A172 (cell line): ENCODE measurements at regions not wholly inside any gene's neighbourhood (a gene's known extent, or its start where the extent isn't known, plus 50 kb on each side); places are given as distances from the start of the nearest gene placed in this dataset.
A peak's percentile ranks its signal among the peaks of the same experiment; 100 is the strongest.

ENCODE experiments used
- DNase-seq: peaks from one replicate; pipeline ENCODE4 v3.0.0-alpha.2; 2015; ENCODE audit warnings: low spot score

DNA sequence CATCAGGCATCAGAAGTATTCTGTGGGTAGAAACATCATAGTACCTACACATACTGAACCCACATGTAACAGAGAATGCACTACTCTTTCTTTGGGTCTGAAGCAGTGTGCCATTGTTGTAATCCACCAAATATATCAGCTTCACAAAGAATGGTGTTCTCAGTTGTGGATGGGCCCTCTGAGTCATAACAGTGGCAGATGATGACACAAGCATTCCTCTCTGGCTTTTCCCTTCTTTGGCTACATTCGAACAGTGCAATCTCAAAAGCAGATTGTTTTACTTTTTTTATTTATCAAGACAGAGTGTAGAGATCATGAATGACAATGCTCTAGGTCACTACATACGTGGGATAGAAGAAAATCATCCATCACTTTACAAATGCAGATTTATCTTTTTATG, 247.2 kb upstream of the EPHA5 start:
- peak; percentile 32 for DNase-seq

DNA sequence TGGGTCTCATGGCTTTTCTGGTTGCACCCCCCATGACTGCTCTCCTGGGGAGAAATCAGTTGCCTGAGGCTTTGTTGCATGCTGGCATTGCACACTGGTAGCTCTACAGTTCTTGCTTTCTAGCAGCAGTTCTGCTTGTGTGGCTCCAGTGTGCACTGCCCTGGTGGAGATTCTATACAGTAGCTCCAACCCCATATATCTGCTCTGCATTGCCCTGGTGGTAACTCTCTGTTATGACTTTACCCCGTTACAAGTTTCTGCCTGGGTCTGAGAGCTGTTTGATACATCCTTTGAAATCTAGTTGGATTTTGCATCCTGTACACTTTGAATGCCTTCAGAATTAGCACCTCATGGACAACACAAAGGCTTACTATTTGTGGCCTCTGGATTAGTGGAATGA, 241.4 kb upstream of the EPHA5 start:
- no peak for DNase-seq

DNA sequence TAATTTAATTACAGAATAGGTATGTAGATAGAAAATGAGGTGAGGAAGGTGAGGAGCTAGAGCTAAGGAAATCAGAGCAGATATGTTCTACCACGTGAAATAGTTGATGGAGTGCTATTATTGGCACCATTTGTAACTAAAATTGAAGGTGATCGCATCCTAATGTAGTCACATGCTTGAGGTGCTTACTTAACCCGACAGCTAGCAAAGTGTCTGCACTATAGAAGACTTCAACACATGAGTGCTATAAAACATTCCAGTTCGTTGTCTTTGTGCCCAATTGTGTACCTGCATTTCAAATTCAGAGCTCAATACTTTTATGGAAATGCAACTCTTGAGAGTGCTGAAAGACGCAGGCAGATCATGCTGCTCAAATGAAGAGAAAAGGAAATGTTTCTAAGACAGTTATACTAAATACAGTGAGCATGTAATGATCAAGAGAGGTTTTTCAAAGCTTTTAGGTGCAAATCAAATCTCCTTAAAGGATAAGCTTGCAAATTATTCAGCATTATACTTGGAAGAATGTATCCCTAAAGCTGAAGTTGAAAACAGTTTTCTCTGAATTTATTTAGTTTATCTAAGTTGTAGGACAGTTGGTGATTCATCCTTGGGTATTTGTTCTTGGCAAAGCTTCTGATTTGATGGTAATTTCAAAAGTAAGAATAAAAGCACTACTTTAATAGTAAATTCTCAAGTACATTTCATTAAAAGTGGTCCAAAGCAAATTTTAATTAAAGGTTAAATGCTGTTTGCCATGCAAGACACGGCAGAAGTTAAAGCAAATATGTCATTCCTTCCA, 223.9 kb upstream of the EPHA5 start:
- peak; percentile 1 for DNase-seq

DNA sequence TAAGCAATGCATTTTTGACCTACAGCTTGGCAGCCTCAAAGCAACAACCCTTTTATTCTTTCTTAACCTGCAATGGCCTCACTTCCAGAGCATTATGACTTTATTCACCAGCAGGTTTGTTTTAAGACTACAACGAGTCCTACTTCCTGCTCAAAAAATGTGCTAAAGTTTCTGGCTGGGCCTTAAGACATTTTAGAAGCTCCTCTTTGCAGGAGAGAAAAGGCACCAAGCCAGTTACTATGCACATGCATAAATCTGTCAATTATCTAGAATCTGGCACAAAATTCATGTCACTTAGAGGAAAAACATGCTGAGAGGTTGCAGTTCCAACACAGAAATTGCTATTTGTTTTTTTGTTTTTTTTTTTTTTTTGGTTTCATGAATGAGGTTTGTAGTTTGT, 223.0 kb upstream of the EPHA5 start:
- DNase-seq = no peak

DNA sequence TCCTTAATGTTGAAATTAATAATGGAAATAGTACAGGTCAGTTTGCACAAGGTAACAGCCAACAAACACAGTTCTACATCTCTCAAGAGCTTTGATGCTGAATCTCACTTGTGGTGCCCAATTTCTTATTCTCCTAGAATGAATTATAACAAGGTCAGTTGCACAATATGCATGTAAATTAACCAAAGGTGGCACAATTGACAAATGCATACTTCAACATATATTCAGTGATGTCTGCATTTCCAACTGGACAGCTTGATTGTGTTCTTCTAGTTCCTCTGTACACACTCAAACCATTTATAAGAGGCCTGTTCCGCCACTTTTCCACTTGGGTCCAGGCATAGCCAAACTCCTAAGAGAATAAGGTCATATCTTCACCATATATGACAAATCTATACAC, 210.3 kb upstream of the EPHA5 start:
- peak; percentile 0 for DNase-seq

DNA sequence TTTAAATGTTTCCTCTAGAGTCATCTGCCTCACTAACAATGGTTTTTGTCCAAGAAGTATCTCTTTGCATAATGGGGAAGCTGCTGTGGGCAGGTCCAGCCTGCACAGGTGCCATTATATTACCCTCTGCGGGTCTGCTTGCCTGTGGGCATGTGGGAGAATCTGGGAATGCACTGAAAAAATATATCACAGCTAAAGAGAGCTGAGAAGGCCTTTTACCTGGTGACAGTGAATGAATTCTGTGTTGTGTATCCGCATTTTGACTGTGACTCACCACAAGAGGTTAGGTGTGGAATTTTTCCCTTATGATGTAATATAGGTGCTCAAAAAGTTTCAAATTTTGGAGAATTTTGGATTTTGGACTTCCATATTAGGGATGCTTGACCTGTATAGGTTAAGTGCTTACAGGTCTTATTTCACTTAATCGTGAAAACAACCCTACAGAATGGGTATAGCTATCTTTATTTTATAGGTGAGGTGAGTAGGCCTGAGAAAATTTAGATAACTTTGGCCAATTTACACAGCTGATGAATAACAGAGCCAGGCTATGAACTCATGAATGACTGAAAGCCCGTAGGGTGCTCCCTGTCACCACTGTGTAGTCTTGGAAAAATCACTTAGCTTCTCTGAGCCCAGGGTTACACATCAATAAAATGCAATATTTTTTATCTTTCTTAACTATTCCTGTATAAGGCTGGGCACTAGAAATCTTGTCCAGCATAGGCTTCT, 198.0 kb upstream of the EPHA5 start:
- no peak for DNase-seq

DNA sequence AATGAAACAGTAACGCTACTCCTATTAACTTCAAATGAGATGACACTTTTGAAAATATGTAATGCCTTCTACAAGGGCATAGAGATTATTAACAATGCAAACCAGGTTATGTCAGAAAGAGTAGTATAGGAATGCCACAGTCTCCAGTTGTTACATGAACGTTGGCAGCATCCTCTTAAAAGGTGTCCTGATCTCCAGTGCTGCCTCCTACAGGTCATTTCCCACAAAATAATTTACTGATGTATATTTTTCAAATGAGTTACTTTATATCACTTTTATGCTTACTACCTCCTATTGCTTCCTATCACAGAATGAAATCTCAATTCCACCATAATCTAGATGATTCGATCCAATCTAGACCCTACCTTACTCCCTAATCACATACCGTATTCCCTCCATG, 195.2 kb upstream of the EPHA5 start:
- peak; percentile 1 for DNase-seq

DNA sequence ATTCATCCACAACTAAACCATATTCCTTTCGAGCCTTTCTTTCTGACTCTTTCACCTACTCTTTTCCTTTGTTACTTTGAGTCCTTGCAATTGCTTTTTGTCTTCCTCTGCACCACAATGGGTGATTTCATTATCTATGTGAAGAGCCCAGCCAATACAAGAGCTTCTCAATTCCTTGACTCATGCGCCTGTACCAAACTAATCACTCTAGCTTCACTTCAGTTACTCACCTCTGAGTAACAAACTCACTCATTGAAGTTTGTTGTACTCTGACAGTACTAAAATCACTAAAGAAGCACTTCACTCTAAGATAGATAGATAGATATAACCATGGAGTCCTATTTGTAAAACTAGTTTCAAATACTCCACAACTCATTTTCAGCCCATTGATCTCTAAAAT, 191.7 kb upstream of the EPHA5 start:
- no peak for DNase-seq

DNA sequence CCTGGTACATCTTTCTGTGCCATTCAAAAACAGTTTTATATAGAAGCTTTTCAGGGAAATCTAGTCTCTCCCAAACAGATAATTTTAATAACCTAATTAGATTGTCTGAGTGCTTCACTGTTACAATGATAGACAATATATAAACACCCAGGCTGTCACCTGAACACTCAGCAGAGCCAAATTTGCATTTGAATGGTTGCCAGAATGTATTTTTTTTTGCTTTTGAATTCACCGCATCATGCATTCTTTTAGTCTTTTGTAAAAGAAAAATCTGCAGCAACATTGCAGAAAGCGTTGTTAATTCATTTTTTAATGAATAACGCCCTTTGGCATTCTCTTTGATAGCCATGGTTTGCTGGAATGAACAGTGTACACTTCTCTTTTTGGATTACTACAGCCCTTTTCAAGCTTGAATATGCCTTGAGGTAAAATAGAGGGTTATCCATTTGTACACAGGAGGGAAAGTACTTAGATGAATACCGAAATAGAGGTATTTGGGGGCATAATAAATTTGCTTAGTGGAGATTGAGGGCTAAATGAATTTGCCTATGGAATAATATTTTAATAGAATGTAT, 175.0 kb upstream of the EPHA5 start:
- no peak for DNase-seq

DNA sequence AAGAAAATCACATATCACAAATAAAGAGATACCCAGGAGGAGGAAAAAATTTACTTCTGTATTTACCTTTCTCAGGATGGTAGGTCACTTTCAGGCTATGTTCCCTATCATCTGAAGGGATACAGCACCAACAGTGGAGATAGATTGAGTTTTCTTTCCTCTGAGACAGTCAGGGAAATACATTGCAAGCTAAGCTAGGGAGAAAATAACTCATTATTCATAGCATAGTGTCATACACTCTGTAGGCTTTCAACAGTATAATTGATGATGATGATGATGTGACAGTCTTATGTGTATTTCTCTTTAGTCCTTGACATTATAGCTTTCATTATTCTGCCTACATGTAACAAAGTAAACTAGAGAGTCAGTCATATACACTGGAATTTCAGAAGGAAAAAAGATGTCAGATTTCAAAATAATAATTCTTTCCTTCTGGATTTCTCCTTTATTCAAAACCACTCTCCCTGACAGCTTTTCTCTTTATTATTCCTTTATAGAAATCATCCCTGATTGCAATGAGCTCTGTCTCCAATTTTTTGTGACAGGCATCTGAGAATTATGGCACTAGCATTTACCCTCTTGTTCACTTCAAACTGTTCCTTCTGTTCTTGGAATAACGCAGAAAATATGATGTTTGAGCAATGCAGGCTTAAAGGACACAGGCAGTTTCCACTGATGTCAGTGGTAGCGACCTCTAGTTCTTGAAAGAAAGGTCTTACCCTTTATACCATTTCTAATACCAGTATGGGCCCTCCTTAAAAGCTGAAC, 169.1 kb upstream of the EPHA5 start:
- no peak for DNase-seq

DNA sequence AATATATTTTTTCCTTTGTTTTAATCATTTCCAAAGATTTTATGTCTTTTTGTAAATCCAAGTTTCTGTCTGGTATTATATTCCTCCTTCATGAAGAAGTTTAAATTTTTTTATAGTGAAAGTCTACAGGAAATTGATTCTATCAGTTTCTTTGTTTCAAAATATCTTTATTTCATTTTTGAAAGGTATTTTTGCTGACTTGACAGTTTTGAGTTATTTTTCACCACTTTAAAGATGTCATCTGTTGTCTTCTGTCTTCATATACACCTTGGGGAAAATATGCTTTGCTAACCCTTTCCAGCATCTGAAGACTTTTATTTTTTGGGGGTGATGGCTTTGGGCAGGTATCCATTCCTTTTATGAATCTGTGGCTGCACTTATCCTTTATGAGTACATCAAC, 164.4 kb upstream of the EPHA5 start:
- no peak for DNase-seq

DNA sequence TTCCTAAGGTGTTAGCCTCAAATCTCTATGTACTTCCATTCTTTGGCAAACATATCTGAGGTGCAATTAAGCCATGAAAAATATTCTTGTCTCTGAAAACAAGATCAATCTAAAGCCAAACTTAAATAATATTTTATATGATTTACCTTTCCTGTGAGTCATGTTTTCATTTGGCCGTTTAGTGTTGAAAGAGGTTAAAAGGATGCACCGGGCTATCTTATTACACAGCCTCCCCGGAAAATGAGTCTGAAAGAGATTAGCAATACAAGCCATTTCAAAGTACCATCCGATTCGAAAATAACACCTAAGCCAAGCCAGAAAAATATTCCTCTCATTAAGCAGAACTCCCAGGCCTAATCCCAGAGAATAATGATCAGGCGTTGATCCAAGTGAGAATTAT, 161.5 kb upstream of the EPHA5 start:
- DNase-seq = no peak

DNA sequence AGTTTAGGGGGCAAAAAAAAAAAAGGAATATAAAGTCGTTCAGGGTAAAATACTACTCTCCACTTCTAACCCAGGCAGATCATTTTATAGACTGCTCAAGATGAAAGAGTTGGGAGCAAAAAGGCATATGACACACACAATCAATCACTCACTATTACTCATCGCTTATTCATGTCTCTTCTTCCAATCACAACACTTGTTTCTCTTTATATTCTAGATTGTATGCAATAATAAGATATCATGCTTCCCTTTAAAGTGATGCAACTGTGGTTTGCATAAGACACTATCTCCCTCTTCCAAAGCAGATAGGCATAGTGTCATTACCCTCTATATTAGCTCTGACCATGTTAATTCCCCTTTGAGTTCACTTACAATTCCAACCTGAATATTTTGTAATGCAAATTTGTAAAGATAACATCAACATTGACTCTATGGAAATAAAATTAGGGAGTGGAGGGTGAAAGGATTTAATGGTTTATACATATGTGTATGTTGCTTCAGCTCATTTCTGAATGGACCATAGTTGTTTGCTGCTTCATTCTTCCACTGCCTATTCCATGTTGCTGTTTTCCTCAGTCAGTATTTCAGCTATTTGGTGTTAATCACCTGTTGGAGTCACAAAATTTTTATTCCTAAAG, 154.9 kb upstream of the EPHA5 start:
- DNase-seq = peak; percentile 79

DNA sequence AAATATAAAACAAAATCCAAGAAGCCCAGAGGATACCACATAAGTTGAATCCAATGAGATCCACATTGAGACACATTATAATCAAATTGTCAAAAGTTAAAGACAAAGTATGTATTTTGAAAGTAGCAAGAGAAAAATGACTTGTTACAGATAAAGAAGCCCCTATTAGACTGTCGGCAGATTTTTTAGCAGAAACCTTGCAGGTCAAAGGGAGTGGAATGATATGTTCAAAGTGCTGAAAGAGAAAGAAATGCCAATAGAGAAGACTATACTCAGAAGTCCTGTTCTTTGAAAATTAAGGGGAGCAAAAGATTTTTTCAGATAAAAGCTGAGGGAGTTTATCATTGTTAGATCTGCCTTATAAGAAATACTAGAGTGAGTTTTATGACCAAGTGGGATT, 148.9 kb upstream of the EPHA5 start:
- no peak for DNase-seq

DNA sequence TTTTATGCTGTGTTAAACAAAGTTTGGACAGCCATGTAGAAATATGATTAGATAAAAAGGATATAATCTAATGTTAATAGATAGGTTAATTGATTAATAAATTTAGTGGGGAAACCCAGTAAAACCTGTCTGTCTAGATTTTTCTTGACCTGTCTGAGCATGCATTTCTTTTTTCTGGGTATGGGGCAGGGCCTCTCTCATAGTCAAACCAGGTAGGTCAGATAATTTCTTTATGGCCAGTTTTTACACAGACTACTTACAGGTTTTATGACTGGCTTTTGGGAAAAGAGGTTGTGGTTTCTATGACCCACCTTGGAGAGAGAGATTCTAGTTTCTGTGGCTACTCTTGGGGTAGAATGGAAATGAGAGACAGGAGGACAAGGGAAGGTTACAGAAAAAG, 135.6 kb upstream of the EPHA5 start:
- no peak for DNase-seq

DNA sequence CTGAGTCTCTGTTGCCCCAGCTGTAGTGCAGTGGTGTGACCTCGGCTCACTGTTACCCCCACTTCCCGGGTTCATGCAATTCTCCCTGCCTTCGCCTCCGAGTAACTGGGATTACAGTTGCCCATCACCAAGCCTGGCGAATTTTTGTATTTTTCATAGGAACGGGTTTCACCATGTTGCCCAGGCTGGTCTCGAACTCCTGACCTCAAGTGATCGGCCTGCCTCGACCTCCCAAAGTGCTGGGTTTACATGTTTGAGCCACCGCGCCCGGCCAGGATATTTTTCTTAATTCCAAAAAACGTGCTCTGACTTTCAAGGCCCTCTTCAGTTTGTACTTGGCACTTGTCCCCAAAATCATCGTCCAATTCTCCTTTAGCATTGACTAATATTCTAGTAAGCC, 129.2 kb upstream of the EPHA5 start:
- DNase-seq = no peak

DNA sequence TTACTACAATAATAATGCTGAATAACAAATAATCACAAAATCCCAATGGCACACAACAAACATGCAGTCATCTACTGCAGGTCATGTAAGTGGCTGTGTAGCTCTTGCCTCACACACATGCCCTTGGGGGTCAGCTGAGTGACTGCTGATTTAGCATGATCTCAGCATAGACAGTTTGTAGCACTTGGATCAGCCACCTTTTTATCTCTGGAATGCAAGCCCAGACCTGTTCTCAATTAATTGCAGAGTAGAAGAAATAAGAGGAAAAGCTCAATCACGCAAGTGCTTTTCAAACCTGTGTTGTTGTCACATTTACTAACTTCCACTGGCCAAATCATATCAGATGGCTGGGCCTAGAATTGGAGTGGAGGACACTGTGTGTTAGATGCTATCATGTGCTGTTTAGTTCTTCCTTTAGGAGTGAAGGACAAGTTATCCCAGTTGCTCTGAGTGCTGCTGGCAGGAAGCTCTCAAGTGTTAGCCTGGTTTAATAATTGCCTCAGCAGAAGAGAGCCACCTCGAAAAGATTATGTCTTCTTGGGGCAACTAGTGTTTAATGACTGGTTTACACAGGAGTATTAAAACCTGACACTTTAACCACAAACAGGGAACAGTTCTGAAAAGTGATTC, 128.3 kb upstream of the EPHA5 start:
- no peak for DNase-seq

DNA sequence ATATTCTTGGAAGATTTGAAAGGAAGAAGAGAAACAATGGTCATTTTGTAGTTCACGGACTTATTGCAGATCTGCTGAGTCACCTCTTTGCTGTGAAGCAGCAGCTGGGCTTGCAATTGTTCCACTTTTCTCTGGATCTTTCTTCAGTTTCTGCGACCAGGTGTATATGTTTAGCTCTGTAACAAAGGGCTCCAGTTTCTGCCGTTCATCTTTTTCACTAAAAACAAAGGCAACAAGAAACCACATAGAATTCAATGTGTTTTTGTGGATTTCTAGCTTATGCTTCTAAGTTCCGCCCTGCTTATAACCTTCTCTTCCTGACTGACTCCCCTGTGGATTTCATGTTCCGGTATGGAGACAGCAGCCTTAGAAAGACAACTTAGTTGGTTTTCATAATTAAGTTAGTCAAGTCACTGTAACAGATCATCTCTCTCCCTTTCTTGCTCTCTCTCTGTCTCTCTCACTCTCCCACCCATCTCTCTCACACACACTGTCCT, 121.6 kb upstream of the EPHA5 start:
- DNase-seq = peak; percentile 22

DNA sequence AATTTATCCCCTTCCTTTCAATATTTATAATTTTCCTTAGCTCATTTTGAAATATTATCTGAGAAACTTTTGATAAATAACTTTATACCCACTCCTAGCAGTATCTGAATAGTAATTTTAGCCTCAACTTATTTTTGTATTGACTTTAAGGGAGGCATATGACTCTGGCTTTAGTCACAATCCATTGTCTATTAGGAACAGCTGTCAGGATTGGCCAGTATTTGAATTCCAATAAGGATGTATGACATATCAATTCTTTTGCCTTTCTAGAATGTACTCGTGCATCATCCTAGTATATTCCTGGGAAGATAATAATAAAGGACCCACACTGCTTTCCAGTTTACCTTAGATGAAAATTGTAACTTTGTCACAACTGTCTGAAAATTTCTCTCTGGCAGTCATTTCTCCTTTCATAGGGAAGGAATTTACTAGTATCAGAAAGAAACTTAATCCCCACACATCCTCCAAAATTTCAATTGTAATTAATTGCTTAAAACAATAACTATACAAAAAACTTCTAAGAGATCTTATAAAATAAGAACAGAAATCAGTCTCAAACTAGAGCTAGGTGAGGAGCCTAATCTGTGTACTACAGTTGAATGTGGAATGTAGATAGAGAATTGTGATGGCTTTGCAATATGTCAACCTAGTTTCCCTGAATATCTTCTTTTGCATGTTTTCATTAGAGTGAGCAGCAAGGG, 121.0 kb upstream of the EPHA5 start:
- DNase-seq = no peak

DNA sequence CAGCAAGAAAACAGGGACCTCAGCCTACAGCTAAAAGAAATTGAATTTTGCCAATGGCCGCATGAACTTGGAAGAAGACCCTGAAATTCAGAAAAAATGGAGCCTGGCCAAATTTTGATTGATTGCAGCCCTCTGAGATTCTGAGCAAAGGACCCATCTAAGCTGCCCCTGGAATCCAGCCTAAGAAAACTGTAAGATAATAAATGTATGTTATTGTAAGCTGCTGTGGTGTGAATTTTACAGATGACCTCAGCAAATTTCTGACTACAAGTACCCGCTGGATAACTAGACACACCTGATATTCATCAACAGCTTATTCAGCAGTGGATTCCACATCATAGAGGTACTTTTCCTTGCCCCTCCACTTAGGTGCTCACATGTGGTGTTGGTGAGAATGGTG, 119.5 kb upstream of the EPHA5 start:
- no peak for DNase-seq

DNA sequence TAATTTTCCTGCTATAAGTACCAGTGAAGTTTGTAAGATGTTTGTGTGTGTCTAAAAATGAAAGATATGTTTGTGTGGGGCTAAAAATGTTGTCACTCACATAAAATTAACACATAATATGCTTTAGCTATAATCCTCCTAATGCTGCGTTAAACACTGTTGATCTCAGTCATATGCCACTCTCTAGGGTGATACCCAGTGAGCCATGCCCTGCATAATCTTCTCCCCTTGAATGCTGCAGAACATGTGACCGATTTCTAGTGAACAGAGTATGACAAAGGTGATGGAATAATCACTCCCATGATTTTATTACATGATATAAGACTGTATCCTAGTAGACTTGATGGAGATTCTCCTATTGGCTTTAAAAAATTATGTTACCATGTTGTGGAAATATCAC, 119.1 kb upstream of the EPHA5 start:
- no peak for DNase-seq
